Activated CD4-positive, alpha-beta T cell treated with anti-CD3 and anti-CD28 coated beads, Interleukin-2, amount 10 ng/mL, durations not matched to agents 7 days and 5 days (primary cell): ENCODE measurements at regions not wholly inside any gene's neighbourhood (a gene's known extent, or its start where the extent isn't known, plus 50 kb on each side); places are given as distances from the start of the nearest gene placed in this dataset.

Experiments used
- CTCF ChIA-PET: fragments of 350-600 bp; sonication (Branson Sonifier 250); formaldehyde crosslinking; loops from one replicate; lab custom pipeline; 2021; ENCODE audit warnings: antibody characterized with exemption; lab: Charles Lee
- POLR2A ChIA-PET: fragments of 350-600 bp; sonication (Branson Sonifier 250); formaldehyde crosslinking; loops from one replicate; lab custom pipeline; 2021; ENCODE audit warnings: antibody characterized with exemption; lab: Charles Lee
- DNase-seq: peaks from one replicate; pipeline ENCODE4 v3.0.0-alpha.2; 2020
- H3K27ac Mint-ChIP-seq: one replicate; pipeline ENCODE4 v1.8.0; 2021; ENCODE audit warnings: mild to moderate bottlenecking, moderate library complexity, mixed read lengths
- H3K27me3 Mint-ChIP-seq: one replicate; pipeline ENCODE4 v1.8.0; 2021; ENCODE audit warnings: mixed read lengths
- H3K36me3 Mint-ChIP-seq: one replicate; pipeline ENCODE4 v1.8.0; 2021; ENCODE audit warnings: low read depth, mixed read lengths
- H3K4me1 Mint-ChIP-seq: one replicate; pipeline ENCODE4 v1.8.0; 2021; ENCODE audit warnings: mixed read lengths
- H3K4me3 Mint-ChIP-seq: one replicate; pipeline ENCODE4 v1.8.0; 2021; ENCODE audit warnings: mild to moderate bottlenecking, moderate library complexity, mixed read lengths
- H3K9me3 Mint-ChIP-seq: one replicate; pipeline ENCODE4 v1.8.0; 2021; ENCODE audit warnings: mixed read lengths

DNA sequence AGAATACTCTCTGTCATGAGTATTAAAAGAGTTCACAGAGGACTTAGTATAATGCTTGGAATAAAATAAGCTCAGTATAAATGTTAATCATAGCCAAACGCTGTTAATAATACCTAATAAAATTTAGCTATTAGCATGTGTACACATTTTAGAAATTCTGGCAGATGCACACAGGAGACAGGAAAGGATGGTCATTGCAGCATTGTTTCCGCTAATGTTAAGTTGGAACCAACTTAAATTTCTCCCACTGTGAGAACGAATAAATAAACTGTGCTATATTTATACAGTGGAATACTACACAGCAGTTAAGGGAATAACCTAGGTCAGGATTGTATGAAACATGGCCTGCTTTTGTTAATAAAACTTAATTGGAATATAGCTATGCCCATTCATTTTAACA lies 370.4 kb upstream of the TGFBR2 start:
- H3K9me3 Mint-ChIP-seq: peaks cover 4% of the 10 kb centered on the region
- H3K36me3 Mint-ChIP-seq: peaks cover 3% of the 10 kb centered on the region
- H3K27ac Mint-ChIP-seq: no peak overlapping the region
- H3K4me3 Mint-ChIP-seq: no peak overlapping the region
- H3K4me1 Mint-ChIP-seq: no peaks in the 10 kb centered on the region
- ChIA-PET CTCF (no interaction called here), POLR2A (no interaction called here)
- no peaks in the 10 kb centered on the region for H3K27me3 Mint-ChIP-seq
- DNase-seq: no peak

DNA sequence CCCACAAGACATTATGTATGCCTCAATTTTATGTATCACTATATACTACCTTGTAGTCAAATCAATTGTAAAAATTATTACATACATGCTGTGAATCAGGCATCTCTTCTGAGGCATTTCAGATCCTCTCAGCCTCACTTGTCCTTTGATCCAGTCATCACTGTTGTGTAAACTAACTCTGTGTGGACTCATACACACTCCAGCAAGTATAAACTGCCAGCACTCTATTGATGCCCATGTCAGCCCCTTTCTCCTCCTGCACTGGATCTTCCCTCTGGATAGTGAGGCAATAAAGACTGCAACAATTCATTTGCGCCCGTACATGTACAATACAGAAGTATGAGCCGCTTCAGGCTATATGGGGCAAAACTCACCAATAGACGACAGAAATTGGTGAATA lies 364.7 kb upstream of the TGFBR2 start:
- peaks cover 4% of the 10 kb centered on the region for H3K9me3 Mint-ChIP-seq
- no peaks in the 10 kb centered on the region for H3K27me3 Mint-ChIP-seq
- H3K4me3 Mint-ChIP-seq: no peak overlapping the region
- no peak overlapping the region for H3K27ac Mint-ChIP-seq
- H3K36me3 Mint-ChIP-seq: peaks cover 3% of the 10 kb centered on the region
- H3K4me1 Mint-ChIP-seq: no peaks in the 10 kb centered on the region
- POLR2A ChIA-PET: no interaction called here
- CTCF ChIA-PET: interaction anchor here (0.6 kb wide), 1 partner anchor 97 kb away, joined by 3 read pairs; no protein-coding TSS in a partner anchor
- no peak for DNase-seq

DNA sequence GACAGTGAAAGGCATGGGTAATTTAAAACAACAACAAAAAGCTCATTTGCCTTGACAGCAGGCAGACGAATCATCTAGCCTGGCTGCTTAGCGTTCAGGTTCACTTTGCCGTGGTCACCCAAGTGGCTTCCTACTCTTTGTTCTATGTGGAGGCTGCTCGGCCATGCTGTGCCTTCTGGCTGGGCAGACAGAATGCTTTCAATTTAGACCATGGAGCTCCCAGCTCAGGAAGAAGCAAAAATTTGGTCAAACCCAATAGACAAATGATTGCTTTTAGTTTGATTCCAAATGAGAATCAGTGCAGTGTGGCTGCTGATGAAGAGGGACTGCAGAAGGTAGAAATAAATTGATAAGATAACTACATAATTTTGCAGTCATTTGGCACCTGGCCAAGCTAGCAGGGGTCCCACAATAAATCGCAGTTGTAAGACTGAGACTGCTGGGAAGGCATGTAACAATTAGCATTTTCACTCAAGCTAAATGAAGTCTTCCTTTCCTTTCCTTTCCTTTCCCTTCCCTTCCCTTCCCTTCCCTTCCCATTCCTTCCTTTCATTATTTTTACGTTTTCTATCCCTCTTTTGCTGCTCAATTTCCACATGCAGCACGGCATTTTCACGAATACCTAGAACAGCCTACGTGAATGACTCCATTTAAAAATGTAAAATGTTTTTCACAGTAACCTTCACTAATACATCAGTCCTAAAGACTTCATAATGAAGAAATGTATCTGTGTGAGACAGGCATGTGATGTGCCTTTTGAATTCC lies 360.4 kb upstream of the TGFBR2 start:
- no peak overlapping the region for H3K27ac Mint-ChIP-seq
- CTCF ChIA-PET: interaction anchor here (0.6 to 1.1 kb wide), 2 partner anchors 14 to 880 kb away, joined by 3 to 4 read pairs; no protein-coding TSS in a partner anchor
- H3K4me1 Mint-ChIP-seq: peaks cover 8% of the 10 kb centered on the region
- POLR2A ChIA-PET: no interaction called here
- H3K36me3 Mint-ChIP-seq: peaks cover 2% of the 10 kb centered on the region
- no peak for DNase-seq
- H3K4me3 Mint-ChIP-seq: no peak overlapping the region
- H3K27me3 Mint-ChIP-seq: peaks cover 3% of the 10 kb centered on the region
- H3K9me3 Mint-ChIP-seq: peaks cover 4% of the 10 kb centered on the region

DNA sequence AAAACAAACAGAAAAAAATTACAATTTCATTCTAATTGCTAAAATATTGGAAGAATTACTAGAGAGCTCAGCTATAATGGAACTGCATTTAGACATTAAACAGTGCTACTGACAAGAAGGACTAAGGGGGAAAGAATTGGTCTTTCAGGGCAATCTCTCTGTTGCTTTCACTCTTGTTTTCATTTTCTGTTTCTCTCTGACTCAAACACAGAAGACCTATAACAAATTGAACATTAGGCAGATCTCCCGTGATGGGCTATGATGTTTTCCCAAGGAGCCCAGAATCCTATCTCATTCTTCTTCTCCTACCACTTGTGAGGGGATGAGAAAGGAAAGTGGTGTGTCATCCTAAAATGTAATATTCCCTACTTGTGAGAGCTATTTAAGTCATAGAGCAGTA lies 358.0 kb upstream of the TGFBR2 start:
- ChIA-PET POLR2A (no interaction called here), CTCF (no interaction called here)
- Mint-ChIP-seq H3K27ac (peak overlapping the region; percentile 5), H3K4me1 (peaks cover 8% of the 10 kb centered on the region), H3K4me3 (no peak overlapping the region), H3K36me3 (peaks cover 2% of the 10 kb centered on the region), H3K9me3 (peaks cover 11% of the 10 kb centered on the region), H3K27me3 (peaks cover 3% of the 10 kb centered on the region)
- no peak for DNase-seq

DNA sequence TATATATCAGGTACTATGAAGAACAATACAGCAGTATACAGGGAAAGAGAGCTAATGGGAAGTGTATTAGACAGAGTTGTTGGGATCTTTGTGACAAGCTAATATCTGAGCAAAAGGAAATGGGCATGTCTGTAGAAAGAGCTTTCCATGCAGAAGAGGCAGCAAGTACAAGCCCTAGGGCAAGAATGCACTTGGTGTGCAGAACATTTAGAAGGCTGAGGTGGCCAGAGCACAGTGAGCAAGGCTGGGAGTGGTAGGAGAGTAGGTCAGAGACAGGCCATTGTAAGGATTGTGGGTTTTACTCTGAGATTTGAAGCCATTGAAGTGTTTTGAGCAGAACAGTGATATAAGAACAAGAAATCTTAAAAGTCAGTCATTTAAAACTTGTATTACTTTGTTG lies 353.9 kb upstream of the TGFBR2 start:
- ChIA-PET POLR2A (no interaction called here), CTCF (interaction anchor here (0.9 to 1.8 kb wide), 2 partner anchors 9 to 11 kb away, joined by 4 to 7 read pairs; no protein-coding TSS in a partner anchor)
- peaks cover 19% of the 10 kb centered on the region for H3K9me3 Mint-ChIP-seq
- H3K4me1 Mint-ChIP-seq: peaks cover 8% of the 10 kb centered on the region
- no peak overlapping the region for H3K4me3 Mint-ChIP-seq
- peaks cover 2% of the 10 kb centered on the region for H3K36me3 Mint-ChIP-seq
- no peak overlapping the region for H3K27ac Mint-ChIP-seq
- no peaks in the 10 kb centered on the region for H3K27me3 Mint-ChIP-seq
- DNase-seq: no peak

DNA sequence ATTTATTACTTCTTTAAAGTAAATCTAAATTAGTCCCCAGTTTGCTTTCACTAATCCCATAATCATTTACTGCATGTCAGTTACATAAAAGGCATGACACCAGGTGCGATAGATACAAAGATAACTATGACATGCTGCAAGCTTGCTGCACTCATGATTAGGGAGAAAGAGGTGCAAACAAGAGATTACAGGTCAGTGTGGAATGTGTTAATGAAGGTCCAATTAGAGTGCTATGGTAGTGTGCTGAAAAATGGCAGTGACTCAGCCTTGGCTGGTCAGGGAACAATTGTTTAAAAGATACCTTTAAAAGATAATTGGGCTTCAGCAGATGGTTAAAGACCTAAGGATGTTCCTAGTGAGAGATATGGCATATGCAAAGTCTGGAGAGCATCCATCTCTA lies 352.6 kb upstream of the TGFBR2 start:
- peaks cover 22% of the 10 kb centered on the region for H3K9me3 Mint-ChIP-seq
- no peaks in the 10 kb centered on the region for H3K27me3 Mint-ChIP-seq
- no peak overlapping the region for H3K4me3 Mint-ChIP-seq
- ChIA-PET POLR2A (no interaction called here), CTCF (interaction anchor here (1.0 kb wide), 1 partner anchor 11 kb away, joined by 7 read pairs; no protein-coding TSS in a partner anchor)
- DNase-seq: no peak
- H3K36me3 Mint-ChIP-seq: peaks cover 2% of the 10 kb centered on the region
- no peak overlapping the region for H3K27ac Mint-ChIP-seq
- H3K4me1 Mint-ChIP-seq: peaks cover 2% of the 10 kb centered on the region

DNA sequence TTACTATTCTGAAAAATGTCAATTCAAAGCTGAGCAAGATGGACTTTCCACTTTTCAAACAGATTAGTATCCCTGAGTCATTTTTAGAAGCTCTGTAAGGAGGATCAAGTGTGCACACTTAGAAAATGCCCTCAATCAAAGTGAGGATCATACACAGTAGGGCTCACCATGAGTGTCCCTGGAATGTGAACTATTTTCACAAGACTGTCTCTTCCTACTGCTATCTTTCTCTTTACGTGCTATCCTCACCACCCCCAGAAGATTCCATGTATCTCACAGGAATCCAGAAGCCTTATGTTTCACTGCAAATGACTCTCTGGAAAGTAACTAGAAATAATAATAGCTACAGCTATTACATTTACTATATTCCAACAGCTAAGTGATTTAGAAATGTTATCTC lies 349.9 kb upstream of the TGFBR2 start:
- Mint-ChIP-seq H3K4me3 (no peak overlapping the region), H3K4me1 (no peaks in the 10 kb centered on the region), H3K27me3 (no peaks in the 10 kb centered on the region), H3K36me3 (no peaks in the 10 kb centered on the region), H3K9me3 (peaks cover 18% of the 10 kb centered on the region), H3K27ac (no peak overlapping the region)
- POLR2A ChIA-PET: no interaction called here
- DNase-seq: no peak
- CTCF ChIA-PET: no interaction called here

DNA sequence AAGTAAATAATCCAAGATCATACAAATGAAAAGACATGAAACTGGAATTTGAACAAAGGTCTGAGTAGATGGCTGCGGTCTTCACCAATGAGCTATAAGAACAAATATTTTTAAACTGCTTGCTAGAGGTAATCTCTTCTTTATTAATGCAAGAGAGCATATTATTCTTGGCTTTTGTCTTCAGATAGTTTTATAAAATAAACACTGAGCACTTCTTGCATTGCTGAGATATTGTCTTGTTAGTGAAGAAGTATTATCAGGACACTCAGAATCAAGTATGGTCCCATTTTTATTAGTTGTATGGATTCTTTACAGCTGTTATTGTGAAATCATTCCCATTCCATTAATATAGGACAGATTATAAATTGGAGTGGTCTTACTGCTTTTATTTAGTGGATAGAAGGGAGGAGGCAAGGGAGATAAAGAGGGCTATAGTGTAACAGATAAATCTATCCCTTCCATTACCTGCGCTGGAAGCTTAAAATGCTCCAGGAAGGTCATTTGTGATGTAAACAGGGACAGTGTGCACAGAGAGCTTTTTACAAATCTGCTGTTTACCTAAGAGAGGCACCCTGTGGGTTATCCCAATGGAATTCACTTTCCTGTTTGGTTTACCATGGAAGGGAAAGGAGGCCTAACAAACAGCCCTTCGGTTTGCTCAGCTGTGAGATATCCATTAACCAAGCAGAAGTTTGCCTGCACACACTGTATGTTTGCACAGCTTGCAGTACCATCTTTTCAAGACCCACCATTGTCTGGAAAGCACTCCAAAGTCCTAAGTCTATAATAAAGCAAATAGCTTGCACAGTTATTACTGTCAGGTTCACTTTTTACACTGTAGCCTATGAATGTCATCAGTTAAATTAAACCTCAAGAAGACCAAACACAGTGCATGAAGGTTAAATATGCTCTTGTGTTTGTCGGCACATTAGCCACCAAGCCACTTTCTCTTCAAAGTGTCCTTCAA lies 347.7 kb upstream of the TGFBR2 start:
- H3K36me3 Mint-ChIP-seq: peaks cover 1% of the 10 kb centered on the region
- CTCF ChIA-PET: no interaction called here
- DNase-seq: no peak
- POLR2A ChIA-PET: no interaction called here
- H3K4me1 Mint-ChIP-seq: peaks cover 11% of the 10 kb centered on the region
- H3K27ac Mint-ChIP-seq: no peak overlapping the region
- H3K4me3 Mint-ChIP-seq: no peak overlapping the region
- peaks cover 17% of the 10 kb centered on the region for H3K9me3 Mint-ChIP-seq
- H3K27me3 Mint-ChIP-seq: no peaks in the 10 kb centered on the region

DNA sequence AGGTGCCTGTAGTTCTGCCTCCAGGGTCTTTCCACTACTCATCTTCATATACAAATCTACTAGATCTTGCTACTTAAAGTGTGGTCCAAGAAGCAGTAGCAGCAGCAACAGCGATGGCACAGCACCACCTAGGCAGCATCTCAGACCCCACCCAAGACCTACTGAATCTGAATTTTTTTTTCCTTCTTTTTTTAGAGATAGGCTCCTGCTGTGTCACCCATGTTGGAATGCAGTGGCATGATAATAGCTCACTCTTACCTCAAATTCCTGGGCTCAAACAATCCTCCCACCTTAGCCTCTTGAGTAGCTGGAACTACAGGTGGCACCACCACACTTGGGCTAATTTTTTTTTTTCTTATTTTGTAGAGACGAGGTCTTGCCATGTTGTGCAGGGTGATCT lies 346.7 kb upstream of the TGFBR2 start:
- POLR2A ChIA-PET: no interaction called here
- peaks cover 5% of the 10 kb centered on the region for H3K36me3 Mint-ChIP-seq
- H3K27me3 Mint-ChIP-seq: no peaks in the 10 kb centered on the region
- no peak overlapping the region for H3K4me3 Mint-ChIP-seq
- H3K4me1 Mint-ChIP-seq: peaks cover 12% of the 10 kb centered on the region
- H3K27ac Mint-ChIP-seq: no peak overlapping the region
- DNase-seq: no peak
- H3K9me3 Mint-ChIP-seq: peaks cover 20% of the 10 kb centered on the region
- CTCF ChIA-PET: interaction anchor here (0.5 to 1.4 kb wide), 2 partner anchors 14 to 294 kb away, joined by 3 read pairs; no protein-coding TSS in a partner anchor

DNA sequence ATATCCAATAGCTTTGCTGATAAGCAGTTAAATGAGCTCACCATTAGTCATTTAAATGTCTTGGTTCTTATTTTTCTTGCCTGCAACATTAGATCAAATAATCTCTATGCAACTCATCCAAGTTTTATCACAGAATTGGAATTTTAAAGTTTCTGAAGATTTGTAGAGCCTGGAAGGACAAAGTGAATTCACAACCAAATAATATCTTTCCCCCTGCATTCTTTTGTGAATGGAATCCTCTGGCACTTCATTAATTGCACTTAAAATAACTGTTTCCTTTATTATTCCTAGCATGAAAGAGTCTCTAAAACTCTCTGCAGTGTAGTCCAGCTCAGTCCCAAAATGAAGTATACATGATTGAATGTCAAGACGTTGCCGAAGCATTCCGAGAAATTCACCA lies 345.6 kb upstream of the TGFBR2 start:
- no peak overlapping the region for H3K4me3 Mint-ChIP-seq
- POLR2A ChIA-PET: no interaction called here
- H3K36me3 Mint-ChIP-seq: peaks cover 8% of the 10 kb centered on the region
- peaks cover 12% of the 10 kb centered on the region for H3K4me1 Mint-ChIP-seq
- H3K27ac Mint-ChIP-seq: no peak overlapping the region
- DNase-seq: no peak
- no peaks in the 10 kb centered on the region for H3K27me3 Mint-ChIP-seq
- CTCF ChIA-PET: interaction anchor here (0.8 to 2.2 kb wide), 4 partner anchors 9 to 23 kb away, joined by 3 to 7 read pairs (median 4); no protein-coding TSS in a partner anchor
- peaks cover 22% of the 10 kb centered on the region for H3K9me3 Mint-ChIP-seq

DNA sequence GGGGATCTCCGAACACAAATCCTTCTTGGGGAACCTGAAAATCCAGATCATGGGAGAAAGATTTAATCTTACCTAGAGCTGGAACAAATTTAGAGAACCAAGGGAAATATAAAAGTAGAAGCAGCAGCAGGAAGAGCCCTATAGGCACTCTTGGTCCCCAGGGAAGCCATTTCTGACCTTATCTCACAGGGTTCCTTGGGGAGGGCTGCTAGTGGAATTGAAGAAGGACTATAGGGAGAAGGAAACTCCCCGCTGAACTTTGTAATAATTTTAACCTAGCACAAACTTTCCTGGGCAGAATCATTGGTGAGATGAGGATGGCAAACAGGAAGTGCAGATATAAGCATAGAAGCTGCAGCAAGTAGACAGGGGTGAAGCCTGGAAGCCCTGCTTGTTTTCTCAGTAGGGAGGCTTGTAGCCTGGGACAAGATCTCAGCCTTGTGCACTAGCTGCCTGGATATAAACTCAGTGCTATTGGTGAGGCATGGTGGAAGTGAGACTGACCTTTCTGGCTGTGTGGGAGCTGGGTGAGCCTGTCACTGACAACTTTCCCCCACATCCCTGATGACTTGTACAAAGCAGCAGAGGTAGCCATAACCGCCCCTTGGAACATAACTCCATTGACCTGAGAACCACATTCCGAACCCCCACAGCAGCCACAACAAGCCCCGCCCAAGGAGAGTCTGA lies 343.0 kb upstream of the TGFBR2 start:
- Mint-ChIP-seq H3K9me3 (peaks cover 16% of the 10 kb centered on the region), H3K4me1 (peaks cover 12% of the 10 kb centered on the region), H3K27ac (no peak overlapping the region), H3K4me3 (no peak overlapping the region), H3K27me3 (no peaks in the 10 kb centered on the region), H3K36me3 (peaks cover 8% of the 10 kb centered on the region)
- CTCF ChIA-PET: interaction anchor here (1.2 to 1.8 kb wide), 3 partner anchors 11 to 56 kb away, joined by 3 to 4 read pairs (median 3); no protein-coding TSS in a partner anchor
- DNase-seq: no peak
- POLR2A ChIA-PET: no interaction called here

DNA sequence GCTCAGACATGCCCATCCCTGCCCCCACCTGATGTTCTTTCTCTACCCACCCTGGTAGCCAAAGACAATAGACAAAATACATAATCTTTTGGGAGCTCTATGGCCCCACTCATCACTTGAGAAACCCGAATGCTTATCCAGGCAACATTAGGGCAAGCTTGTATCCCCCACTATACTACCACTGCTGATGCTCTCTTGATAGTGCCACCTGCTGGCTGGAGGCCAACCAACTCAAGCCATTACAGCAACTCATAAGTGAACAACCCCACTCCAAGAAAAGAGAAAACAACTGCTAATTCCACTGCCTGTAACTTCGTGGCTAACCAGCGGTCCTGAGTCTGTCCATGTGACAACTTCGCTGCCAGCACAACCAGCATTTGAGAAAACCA lies 342.5 kb upstream of the TGFBR2 start:
- POLR2A ChIA-PET: no interaction called here
- peaks cover 18% of the 10 kb centered on the region for H3K9me3 Mint-ChIP-seq
- H3K27me3 Mint-ChIP-seq: no peaks in the 10 kb centered on the region
- H3K36me3 Mint-ChIP-seq: peaks cover 8% of the 10 kb centered on the region
- DNase-seq: no peak
- CTCF ChIA-PET: interaction anchor here (1.2 to 1.8 kb wide), 4 partner anchors 10 to 56 kb away, joined by 3 to 7 read pairs (median 4); no protein-coding TSS in a partner anchor
- no peak overlapping the region for H3K4me3 Mint-ChIP-seq
- peaks cover 12% of the 10 kb centered on the region for H3K4me1 Mint-ChIP-seq
- no peak overlapping the region for H3K27ac Mint-ChIP-seq
